Progenitor cell of endocrine pancreas (in vitro differentiated cells): ENCODE measurements at regions not wholly inside any gene's neighbourhood (a gene's known extent, or its start where the extent isn't known, plus 50 kb on each side); places are given as distances from the start of the nearest gene placed in this dataset.

Source experiments
- DNase-seq: peaks from one replicate; pipeline ENCODE4 v3.0.0; 2021; ENCODE audit warnings: low spot score; ENCODE audit not compliant: unreplicated experiment
- H3K27ac Mint-ChIP-seq: 2 replicates; pipeline ENCODE4 v1.8.0; 2021; ENCODE audit warnings: mild to moderate bottlenecking, moderate library complexity, mixed read lengths
- H3K27me3 Mint-ChIP-seq: 2 replicates; pipeline ENCODE4 v1.8.0; 2021; ENCODE audit warnings: mixed read lengths
- H3K36me3 Mint-ChIP-seq: 2 replicates; pipeline ENCODE4 v1.8.0; 2022; ENCODE audit warnings: mixed read lengths; ENCODE audit not compliant: insufficient read depth
- H3K4me1 Mint-ChIP-seq: 2 replicates; pipeline ENCODE4 v1.8.0; 2021; ENCODE audit warnings: low read depth, mixed read lengths
- H3K4me3 Mint-ChIP-seq: 2 replicates; pipeline ENCODE4 v1.8.0; 2021; ENCODE audit warnings: low read depth, mild to moderate bottlenecking, moderate library complexity, mixed read lengths
- H3K9me3 Mint-ChIP-seq: 2 replicates; pipeline ENCODE4 v1.8.0; 2021; ENCODE audit warnings: low read depth, mixed read lengths
- CTCF ChIP-seq: fragments of 200-600 bp; sonication (generic); IDR thresholded peaks from one replicate; pipeline ENCODE4 v1.5.0; 2021; ENCODE audit warnings: antibody characterized with exemption, mild to moderate bottlenecking; ENCODE audit not compliant: unreplicated experiment

GRCh38 chr12:43261701-43262100 is 290.3 kb downstream of the ADAMTS20 start:
- no peak overlapping the region for H3K27ac Mint-ChIP-seq
- DNase-seq, result no peak

GRCh38 chr12:43255522-43256111 is 296.4 kb downstream of the ADAMTS20 start:
- Mint-ChIP-seq H3K9me3 (peaks cover 3% of the 10 kb centered on the region), H3K27me3 (no peaks in the 10 kb centered on the region), H3K4me1 (no peaks in the 10 kb centered on the region), H3K4me3 (no peak overlapping the region), H3K27ac (no peak overlapping the region), H3K36me3 (no peaks in the 10 kb centered on the region)
- TF ChIP-seq CTCF, result no peak
- no peak for DNase-seq

More at GRCh38 chr12:43261701-43262100, 290.3 kb downstream of the ADAMTS20 start:
- Mint-ChIP-seq H3K4me1 (no peaks in the 10 kb centered on the region), H3K4me3 (no peak overlapping the region), H3K36me3 (peaks cover 1% of the 10 kb centered on the region), H3K9me3 (peaks cover 15% of the 10 kb centered on the region), H3K27me3 (no peaks in the 10 kb centered on the region)
- no peak for TF ChIP-seq CTCF

- no peak for TF ChIP-seq CTCF
- H3K4me3 Mint-ChIP-seq, result no peak overlapping the region
- no peaks in the 10 kb centered on the region for H3K36me3 Mint-ChIP-seq
Measured at GRCh38 chr12:43252585-43252984, 299.4 kb downstream of the ADAMTS20 start.

GRCh38 chr12:43245947-43246346 is 306.1 kb downstream of the ADAMTS20 start:
- Mint-ChIP-seq H3K36me3 (no peaks in the 10 kb centered on the region), H3K4me1 (peaks cover 3% of the 10 kb centered on the region), H3K9me3 (no peaks in the 10 kb centered on the region), H3K27ac (no peak overlapping the region), H3K27me3 (no peaks in the 10 kb centered on the region), H3K4me3 (no peak overlapping the region)
- no peak for TF ChIP-seq CTCF
- no peak for DNase-seq

More at GRCh38 chr12:43252585-43252984, 299.4 kb downstream of the ADAMTS20 start:
- DNase-seq, result no peak
- Mint-ChIP-seq H3K27ac (no peak overlapping the region), H3K9me3 (peaks cover 3% of the 10 kb centered on the region), H3K27me3 (no peaks in the 10 kb centered on the region), H3K4me1 (peaks cover under 1% of the 10 kb centered on the region)

- no peak for TF ChIP-seq CTCF
- Mint-ChIP-seq H3K27me3 (no peaks in the 10 kb centered on the region), H3K27ac (no peak overlapping the region), H3K36me3 (no peaks in the 10 kb centered on the region), H3K4me1 (peaks cover 5% of the 10 kb centered on the region), H3K4me3 (no peak overlapping the region), H3K9me3 (peaks cover 11% of the 10 kb centered on the region)
- DNase-seq, result no peak
Measured at GRCh38 chr12:43241986-43242385, 310.0 kb downstream of the ADAMTS20 start.
